ENCODE measurements at regions not wholly inside any gene's neighbourhood (a gene's known extent, or its start where the extent isn't known, plus 50 kb on each side); places are given as distances from the start of the nearest gene placed in this dataset.
A peak's percentile ranks its signal among the peaks of the same experiment; 100 is the strongest.

DNA sequence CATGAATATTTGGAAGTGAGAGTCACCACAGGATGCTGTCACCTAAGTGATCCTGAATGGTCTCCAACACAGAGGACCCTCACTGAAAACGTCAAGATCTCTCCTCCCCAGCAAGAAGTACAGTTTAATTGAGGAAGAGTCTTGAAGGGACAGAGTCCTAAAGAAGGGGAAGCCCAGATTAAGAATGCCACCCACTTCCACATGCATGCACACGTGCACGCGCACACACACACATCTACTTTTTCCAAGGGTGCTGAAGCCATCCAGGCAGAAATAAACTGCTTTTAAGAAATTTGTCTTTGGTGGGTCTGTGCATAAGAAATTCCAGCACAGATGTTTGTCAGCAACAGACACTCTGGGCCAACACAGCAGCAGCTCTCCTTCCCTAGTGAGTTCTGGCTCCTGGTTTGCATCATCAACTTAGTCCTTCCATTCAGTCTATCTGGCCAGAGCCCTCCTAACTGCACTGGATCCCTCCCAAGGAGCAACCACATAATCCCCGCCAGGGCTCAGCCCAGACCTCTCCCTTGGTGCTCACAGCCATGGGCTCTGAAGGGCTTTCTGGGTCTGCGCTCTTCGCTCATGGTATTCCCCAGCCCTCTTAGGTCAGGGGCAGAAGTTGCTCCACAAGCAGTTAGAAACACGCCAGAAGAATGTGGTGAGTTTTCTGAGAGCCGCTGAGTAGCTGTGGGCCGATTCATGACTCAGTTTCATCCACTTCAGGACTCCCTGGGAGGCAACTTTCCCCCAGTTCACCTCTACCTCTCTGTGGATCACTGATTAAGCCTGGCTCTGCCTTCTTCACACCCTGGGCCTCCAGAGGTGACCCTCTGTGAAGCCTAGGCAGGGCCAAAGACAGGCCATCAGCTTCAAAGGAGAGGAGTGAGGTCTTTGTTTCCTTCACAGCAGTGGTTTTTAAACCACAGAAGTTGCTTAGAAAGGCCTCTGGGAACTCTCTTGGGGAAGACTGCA, 132.6 kb upstream of the LIPC start:
- H3K4me3 ChIP-seq (ENCODE audit: low read depth, low read length): no peak overlapping the region
- DNase-seq (ENCODE audit: low read depth): peak; percentile 81
- TF ChIP-seq, protein P1, sequence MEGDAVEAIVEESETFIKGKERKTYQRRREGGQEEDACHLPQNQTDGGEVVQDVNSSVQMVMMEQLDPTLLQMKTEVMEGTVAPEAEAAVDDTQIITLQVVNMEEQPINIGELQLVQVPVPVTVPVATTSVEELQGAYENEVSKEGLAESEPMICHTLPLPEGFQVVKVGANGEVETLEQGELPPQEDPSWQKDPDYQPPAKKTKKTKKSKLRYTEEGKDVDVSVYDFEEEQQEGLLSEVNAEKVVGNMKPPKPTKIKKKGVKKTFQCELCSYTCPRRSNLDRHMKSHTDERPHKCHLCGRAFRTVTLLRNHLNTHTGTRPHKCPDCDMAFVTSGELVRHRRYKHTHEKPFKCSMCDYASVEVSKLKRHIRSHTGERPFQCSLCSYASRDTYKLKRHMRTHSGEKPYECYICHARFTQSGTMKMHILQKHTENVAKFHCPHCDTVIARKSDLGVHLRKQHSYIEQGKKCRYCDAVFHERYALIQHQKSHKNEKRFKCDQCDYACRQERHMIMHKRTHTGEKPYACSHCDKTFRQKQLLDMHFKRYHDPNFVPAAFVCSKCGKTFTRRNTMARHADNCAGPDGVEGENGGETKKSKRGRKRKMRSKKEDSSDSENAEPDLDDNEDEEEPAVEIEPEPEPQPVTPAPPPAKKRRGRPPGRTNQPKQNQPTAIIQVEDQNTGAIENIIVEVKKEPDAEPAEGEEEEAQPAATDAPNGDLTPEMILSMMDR (IDR thresholded peaks at IDR 0.05; ENCODE audit: low read depth, low read length, missing control alignments): no peak
- in situ Hi-C loops (cut with HindIII; ENCODE audit: low sequenced_read_pairs): loop anchor here (5.0 kb wide), 1 partner anchor 33 kb away; no protein-coding TSS in a partner anchor

DNA sequence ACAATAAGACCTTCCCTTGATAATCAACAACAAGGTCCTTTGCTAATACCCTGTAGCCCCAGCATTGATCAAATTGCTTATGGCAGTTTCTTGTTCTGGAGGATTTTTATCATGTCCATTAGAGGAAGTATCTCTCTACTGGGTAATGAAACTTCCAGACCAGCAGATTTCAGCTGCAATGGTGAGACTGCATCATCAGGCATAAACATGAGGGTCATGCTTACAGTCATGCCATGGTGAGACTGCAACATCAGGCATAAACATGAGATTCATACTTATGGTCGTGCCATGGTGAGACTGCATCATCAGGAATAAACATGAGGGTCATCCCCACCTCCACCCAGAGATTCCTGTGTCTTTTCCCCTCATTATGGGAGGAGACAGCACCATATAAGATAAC, 129.0 kb upstream of the LIPC start:
- no peak overlapping the region for H3K4me3 ChIP-seq (ENCODE audit: low read depth, low read length)
- in situ Hi-C loops (cut with HindIII; ENCODE audit: low sequenced_read_pairs): no loop called here
- no peak for DNase-seq (ENCODE audit: low read depth)
- TF ChIP-seq, protein P1 (IDR thresholded peaks at IDR 0.05; ENCODE audit: low read depth, low read length, missing control alignments): no peak

- in situ Hi-C loops (cut with HindIII; ENCODE audit: low sequenced_read_pairs): no loop called here
- TF ChIP-seq, protein P1 (IDR thresholded peaks at IDR 0.05; ENCODE audit: low read depth, low read length, missing control alignments): no peak
- no peak overlapping the region for H3K4me3 ChIP-seq (ENCODE audit: low read depth, low read length)
- no peak for DNase-seq (ENCODE audit: low read depth)
These were observed 128.6 kb upstream of the LIPC start for GRCh38 chr15:58303236-58303635.

DNA sequence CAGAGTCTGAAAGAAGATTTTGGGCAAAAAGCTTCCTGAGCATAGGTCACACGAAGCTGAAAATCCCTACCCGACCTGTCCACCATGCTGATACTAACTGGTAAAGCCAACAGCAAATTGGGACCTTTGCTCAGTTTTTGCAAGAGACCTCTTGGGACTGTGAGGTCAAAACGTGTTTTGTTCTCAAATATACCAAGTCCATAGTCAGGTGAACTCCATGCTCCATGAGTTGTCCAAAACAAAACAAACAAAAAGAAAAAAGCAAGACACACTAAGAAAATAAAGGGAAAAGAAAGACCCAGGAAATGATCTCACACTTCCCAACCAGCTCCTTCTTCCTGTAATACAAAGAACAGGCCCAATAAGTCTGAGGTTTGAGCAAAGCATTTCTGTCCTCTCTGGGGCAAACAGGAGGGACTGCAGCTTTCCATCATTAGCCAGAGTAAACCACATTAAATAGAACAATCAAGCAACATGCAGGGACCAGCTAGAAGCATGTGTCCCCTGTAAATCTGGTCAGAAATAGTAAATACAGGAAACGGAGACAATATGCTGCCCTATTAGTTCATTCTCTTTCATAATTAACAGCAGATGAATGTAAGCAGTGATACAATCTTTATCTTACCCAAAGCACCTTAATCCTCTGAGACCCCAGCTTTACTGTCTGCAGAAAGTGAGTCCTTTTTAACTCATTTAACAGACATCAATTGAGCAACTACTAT, 125.0 kb upstream of the LIPC start:
- no peak for DNase-seq (ENCODE audit: low read depth)
- in situ Hi-C loops (cut with HindIII; ENCODE audit: low sequenced_read_pairs): no loop called here

DNA sequence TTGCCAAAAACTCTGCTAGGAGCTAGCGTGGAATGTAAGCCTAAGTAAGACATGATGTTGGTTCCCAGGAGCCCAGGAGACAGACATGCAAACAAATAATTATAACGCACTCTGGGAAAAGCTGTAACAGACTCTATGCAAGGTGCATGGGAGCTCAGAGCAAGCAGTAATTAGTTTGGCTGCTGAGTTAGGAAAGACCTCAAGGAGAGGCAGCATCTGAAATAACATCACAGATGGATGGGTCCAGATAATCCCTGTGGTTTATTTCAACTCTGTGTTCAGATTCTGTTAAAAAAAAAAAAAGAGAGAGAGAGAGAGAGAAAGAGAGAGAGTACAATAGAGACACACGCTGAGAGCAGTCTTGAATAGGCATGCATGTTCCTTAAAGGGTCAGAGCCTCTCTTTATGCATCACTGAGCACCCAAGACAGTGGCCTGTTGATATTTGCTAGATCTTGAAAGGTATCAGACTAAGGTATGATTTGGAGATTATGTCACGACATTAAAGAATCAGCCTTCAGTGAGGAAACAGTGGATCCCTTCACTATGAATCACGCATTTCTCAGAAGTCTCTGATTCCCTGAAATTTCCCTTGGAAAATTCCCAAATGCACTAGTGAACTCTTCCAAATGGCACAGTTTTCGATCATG, 124.4 kb upstream of the LIPC start:
- DNase-seq (ENCODE audit: low read depth): peak; percentile 49
- H3K4me3 ChIP-seq (ENCODE audit: low read depth, low read length): no peak overlapping the region
- in situ Hi-C loops (cut with HindIII; ENCODE audit: low sequenced_read_pairs): no loop called here
- TF ChIP-seq, protein P1 (IDR thresholded peaks at IDR 0.05; ENCODE audit: low read depth, low read length, missing control alignments): no peak

More for the DNA sequence above, 125.0 kb upstream of the LIPC start:
- H3K4me3 ChIP-seq (ENCODE audit: low read depth, low read length): no peak overlapping the region
- TF ChIP-seq, protein P1 (IDR thresholded peaks at IDR 0.05; ENCODE audit: low read depth, low read length, missing control alignments): no peak

DNA sequence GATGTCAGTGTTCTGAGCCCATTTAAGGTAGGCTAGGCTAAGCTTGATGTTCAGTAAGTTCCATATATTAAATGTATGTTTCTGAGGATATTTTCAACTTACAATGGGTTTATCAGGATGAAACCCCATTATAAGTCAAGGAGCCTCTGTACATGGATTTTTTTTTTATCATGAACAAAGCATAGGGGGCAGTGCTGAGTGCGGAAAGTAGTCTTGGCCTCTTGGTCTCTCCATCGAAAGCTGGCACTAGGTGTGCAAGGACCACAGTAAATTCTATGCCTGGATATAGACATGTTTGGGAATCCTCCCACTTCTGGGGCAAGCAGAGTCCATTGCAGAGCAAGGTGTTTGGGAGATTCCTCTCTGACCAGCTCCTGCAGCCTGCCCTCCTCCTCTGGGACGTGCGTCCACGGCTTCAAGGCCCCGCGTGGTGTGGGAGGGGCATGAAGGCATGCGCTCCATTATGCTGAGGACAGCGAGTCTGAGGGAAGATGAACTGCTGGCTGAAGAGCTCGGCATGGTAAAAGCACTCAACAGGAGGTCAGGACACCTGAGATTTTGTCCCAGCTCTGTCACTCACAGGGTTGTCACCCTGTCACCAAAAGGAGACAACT, 122.9 kb upstream of the LIPC start:
- DNase-seq (ENCODE audit: low read depth): no peak
- H3K4me3 ChIP-seq (ENCODE audit: low read depth, low read length): no peak overlapping the region
- TF ChIP-seq, protein P1 (IDR thresholded peaks at IDR 0.05; ENCODE audit: low read depth, low read length, missing control alignments): no peak
- in situ Hi-C loops (cut with HindIII; ENCODE audit: low sequenced_read_pairs): no loop called here
